HFF-Myc (cell line): ENCODE measurements at regions not wholly inside any gene's neighbourhood (a gene's known extent, or its start where the extent isn't known, plus 50 kb on each side); places are given as distances from the start of the nearest gene placed in this dataset.

Experiments used
- DNase-seq: peaks from one replicate; pipeline ENCODE4 v3.0.0-alpha.2; 2011; ENCODE audit warnings: low read depth; ENCODE audit errors: extremely low read depth
- H3K4me3 ChIP-seq: replicated peaks from 2 replicates; pipeline ENCODE4 v1.5.1; 2011; ENCODE audit warnings: low read depth, mild to moderate bottlenecking, control low read depth, low read length
- TF ChIP-seq, protein P1 (sequence below): IDR thresholded peaks from 2 replicates; pipeline ENCODE4 v1.5.1; 2012; ENCODE audit warnings: mild to moderate bottlenecking, low read depth, low read length, control low read depth; ENCODE audit errors: missing control alignments

DNA sequence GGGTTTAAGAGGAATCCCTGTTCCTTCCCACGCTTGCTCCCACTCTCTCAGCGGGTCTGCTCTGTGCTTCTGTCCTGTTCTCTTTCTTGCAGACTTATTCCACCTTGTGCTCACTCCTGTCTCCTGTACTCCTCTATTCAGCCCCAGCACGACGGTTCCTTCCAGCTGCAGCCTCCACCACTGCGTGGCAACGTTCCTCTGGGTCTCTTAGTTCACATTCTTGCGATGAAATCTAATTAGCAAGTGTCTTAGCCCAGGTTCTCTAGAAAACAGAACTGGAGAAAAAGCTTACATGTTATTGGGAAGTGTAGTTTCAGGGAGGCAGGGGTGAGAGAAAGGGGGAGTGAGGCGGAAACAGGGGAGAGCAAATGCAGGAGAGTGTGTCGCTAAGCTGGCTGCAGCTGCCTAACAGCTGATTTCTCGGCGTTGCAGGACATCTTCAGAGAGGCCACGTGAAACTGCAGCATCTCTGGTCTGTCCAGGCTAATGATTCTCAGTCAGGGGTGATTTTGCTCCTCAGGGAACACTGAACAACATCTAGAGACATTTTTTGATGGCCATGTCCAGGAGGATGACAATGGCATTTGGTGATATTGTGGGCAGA, 213.2 kb upstream of the NLRP1 start:
- DNase-seq = no peak
- no peak overlapping the region for H3K4me3 ChIP-seq
- TF ChIP-seq, protein P1, sequence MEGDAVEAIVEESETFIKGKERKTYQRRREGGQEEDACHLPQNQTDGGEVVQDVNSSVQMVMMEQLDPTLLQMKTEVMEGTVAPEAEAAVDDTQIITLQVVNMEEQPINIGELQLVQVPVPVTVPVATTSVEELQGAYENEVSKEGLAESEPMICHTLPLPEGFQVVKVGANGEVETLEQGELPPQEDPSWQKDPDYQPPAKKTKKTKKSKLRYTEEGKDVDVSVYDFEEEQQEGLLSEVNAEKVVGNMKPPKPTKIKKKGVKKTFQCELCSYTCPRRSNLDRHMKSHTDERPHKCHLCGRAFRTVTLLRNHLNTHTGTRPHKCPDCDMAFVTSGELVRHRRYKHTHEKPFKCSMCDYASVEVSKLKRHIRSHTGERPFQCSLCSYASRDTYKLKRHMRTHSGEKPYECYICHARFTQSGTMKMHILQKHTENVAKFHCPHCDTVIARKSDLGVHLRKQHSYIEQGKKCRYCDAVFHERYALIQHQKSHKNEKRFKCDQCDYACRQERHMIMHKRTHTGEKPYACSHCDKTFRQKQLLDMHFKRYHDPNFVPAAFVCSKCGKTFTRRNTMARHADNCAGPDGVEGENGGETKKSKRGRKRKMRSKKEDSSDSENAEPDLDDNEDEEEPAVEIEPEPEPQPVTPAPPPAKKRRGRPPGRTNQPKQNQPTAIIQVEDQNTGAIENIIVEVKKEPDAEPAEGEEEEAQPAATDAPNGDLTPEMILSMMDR = no peak

DNA sequence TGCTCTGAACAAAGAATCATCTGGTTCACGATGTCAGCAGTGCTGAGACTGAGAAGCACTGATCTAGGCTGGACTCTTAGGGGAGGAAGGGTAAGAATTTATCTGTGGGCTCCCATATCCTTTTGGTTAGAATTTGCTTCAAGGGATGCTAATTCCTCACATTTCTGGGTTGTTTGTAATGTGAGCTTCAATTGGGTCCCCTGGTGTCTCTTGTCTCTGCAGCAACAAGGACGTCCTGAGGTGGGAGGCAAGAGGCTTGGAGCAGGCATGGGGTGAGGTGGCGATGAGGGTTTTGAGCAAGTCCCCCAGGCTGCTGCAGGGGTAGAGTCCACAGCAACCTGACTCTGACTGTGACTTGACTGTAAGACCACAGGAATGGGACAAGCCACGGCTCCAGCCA, 213.8 kb upstream of the NLRP1 start:
- TF ChIP-seq, protein P1 = no peak
- no peak overlapping the region for H3K4me3 ChIP-seq
- no peak for DNase-seq

DNA sequence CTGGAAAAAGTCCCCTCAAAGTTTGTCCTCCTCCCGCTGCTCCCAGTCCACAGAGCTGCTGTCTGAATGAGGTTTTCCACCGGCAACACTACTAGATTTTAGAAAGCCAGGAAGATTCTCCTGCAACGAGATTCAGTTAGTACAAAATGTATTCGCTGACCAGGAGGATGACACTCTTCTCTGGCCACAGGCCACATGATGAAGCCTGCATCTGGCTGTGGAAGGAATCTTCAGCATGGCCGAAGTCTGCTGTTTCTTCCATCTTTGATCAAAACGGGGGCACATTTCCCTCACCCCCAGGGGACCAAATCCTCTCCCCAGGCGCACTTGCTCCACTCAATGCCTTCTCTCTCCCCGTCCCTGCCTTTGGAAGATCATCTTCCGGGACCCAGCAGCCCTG, 215.8 kb upstream of the NLRP1 start:
- TF ChIP-seq, protein P1 = no peak
- no peak overlapping the region for H3K4me3 ChIP-seq
- DNase-seq = no peak

DNA sequence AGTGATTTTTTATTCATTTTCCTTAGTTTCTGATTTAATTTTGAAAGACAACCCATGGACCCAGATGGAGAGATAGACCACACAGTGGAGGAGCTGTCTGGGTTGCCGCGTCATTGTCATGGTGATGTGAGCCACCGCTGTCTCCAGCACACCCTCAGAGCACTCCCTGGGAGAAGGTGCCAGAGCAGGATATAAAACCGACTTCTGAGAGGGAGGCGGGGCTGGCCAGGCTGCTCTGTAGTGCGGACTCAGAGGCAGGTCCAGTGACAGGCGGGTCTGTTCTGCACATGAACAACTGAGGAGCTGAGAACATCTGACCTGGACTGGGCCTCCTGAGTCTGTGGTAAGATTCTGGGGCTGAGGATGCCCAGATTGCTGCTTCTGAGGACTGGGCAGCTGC, 216.3 kb upstream of the NLRP1 start:
- DNase-seq = no peak

DNA sequence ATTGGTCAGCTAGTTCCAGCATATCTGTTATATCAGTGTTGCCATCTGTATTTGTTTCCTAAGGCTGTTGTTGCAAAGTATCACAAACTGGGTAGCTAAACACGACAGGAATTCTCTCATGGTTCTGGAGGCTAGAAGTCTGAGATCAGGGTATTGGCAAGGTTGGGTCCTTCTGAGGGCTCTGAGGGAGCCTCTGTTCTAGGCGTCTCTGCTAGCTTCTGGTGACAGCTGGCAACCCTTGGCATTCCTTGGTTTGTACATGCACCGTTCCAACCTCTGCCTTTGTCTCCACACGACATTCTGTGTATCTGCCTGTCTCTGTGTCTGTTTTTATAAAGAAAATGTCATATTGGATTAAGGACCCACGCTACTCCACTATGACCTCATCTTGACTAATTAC, 219.9 kb upstream of the NLRP1 start:
- no peak for DNase-seq
- TF ChIP-seq, protein P1 = no peak
- H3K4me3 ChIP-seq = no peak overlapping the region

More for the DNA sequence above, 216.3 kb upstream of the NLRP1 start:
- H3K4me3 ChIP-seq = no peak overlapping the region
- TF ChIP-seq, protein P1 = no peak

DNA sequence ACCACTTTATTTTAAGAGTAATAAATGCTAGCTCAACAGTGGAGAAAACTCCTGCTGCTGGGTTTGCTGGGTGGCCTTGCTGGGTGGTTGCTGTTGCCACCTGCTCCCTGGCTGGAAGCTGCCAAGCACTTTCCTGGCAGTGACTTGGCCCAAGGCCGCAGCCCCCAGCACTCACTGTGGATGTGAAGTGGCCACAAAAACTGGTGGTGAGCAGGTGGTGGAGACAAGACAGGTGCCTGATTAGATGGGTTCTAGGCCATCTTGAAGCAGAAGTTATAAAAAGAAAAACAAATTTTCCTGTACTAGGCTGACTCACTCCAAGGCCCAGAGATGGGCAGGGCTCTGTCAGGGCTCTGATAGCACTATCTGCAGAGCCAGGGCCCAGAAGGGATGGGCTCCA, 224.7 kb upstream of the NLRP1 start:
- H3K4me3 ChIP-seq = no peak overlapping the region
- TF ChIP-seq, protein P1 = no peak
- no peak for DNase-seq
